GM21529 (cell line): ENCODE measurements at regions not wholly inside any gene's neighbourhood (a gene's known extent, or its start where the extent isn't known, plus 50 kb on each side); places are given as distances from the start of the nearest gene placed in this dataset.

ENCODE experiments used
- ATAC-seq: cut with Tn5 transposase; IDR thresholded peaks from one replicate; pipeline ENCODE4 v1.9.1; 2021; ENCODE audit not compliant: unreplicated experiment

DNA sequence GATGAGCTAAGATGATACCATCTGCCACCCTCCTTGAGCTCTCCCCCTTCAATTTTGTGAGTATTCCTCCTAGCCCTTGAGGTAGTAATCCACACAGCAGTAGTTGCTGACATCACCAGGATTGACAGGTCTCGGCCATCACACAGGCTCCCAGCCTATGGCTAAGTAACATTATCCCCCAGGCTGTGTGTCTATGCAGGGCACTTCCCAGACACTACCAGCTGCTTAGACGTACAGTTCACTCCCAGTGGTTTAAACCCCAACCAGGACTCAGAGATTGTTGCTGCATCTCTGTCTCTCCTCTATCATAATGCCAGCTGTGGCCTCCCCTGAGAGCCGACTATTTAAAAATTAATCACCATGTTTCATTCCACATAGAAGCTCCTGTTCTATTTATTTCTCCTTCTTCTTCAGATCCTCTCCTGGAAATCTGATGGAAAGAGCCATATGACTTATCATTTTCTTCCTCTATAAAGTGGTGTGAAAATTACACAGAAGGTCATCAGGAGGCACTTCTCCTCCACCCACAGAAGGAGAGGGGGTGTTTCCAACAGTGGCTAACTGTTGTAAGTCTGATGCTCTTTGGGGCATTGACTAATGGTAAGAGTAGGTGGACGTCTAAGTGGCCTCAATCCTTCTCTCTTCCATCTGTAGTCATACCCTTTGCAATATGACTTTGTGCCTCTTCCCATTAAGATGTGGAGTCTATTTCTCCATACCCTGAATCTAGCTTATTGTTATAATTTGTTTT, 396.3 kb downstream of the SETD4 start:
- ATAC-seq = no peak

GRCh38 chr21:35658242-35658641, 402.1 kb downstream of the SETD4 start:
- ATAC-seq = no peak

DNA sequence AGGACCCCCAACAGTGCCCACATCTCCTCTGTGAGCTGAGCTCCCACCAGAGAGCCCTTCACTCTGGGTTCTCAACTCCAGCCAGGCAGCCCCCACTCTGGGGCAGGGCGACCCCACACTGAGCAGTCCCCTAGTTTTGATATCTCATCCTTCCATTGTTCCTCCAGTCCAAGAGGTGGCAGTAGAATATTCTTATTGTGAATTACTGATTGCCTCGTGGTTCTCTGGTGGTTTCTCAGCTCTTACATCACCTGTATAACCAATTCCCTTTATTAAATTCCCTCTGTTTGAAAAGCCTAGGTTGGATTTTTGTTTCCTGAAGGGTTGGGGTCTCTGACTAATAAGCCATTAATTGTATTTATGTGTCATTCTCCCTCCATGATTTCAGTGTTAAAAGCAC, 407.5 kb downstream of the SETD4 start:
- no peak for ATAC-seq

DNA sequence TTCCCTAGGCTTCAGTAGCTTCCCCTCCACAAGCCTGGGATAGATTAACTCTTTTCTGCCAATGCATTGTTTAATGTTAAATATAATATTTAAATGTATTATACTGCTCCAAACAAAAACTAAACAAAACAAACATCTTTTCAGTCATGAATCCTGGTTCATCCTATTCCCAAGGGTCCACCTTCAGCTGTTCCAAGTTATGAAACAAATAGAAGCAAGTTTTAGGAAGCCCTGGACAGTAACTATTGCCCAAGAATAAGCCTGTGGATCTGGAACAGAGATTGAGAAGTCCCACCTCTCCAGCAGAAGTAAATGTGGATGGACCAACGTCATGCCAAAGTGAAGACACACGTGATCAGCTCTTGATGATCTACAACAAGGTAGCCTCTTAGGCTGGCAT, 408.1 kb downstream of the SETD4 start:
- ATAC-seq = no peak

DNA sequence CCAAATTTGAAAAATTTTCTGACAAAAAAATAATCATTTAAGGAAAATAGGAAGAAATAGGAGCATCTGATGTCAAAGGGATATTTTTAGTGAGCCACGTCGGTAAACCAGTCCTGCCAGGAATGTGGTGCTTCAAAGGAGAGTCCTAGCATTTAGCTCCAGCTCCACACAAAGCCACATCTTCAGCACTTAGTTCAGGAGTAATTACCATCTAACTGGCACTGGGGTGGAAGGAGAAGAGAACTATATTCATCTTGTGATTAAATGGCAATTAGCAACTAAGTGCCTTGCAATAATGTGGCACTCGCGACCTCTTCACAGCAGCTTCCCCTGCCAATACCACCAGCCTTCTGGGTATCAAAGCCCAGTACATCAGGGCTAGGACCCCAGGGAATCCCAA, 409.1 kb downstream of the SETD4 start:
- no peak for ATAC-seq

DNA sequence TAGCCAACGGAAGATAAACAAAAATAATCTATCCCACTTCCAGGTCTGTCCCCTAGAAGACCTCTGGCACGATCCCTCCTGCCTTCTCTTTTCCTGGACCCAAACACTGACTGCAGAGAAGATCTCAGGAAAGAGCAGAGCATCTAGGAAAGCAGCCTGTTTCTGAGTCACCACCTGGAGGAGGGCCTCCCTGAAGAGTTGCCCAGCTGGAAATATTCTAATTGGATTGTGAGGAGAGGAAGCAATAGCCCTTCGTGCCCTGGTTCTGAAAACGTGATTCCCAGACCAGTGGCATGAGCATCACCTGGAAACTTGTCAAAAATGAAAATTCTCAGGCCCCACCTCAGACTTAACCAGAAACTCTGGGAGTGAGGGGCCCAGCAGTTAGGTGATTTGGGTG, 411.1 kb downstream of the SETD4 start:
- no peak for ATAC-seq

DNA sequence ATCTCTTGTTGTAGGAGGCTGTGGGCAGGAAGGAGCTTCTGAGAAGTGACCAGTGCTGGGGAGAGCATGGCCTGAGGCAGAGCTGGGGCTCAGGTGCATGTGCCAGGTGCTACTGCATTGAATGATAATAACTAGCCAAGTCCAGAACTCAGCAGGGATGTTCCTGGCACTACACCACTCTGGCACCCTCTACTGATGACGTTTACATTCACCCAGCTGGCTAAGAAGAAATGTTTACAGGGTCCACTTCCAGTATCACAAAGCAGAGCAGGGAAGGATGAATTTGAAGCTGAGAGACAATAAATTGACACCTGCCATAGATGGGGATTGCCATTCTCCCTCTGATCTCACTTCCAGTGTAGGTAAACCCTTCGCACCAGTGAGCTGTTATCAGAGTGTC, 411.8 kb downstream of the SETD4 start:
- ATAC-seq = no peak

- ATAC-seq = no peak
Measured at GRCh38 chr21:35646606-35647005, 413.7 kb downstream of the SETD4 start.

GRCh38 chr21:35645991-35646390, 414.3 kb downstream of the SETD4 start:
- ATAC-seq = no peak

DNA sequence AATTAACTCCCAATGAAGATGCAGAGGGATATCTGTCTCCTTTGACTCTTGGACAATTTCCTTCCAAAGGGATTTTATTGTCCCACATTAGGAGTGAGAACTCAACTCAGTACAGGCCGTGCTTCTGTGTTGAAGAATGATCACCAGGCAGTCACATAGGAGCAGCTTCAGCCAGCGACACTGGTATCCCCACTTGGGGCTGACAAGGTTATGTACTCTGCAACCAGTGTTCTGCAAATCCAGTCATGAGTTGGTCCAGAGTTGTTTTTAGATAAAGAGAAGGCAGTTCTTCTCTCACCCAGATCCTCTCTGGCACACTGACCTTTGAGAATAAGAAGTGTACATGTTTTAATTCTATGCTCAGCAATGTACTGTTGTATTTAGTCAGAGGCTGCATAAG, 415.8 kb downstream of the SETD4 start:
- ATAC-seq = no peak

DNA sequence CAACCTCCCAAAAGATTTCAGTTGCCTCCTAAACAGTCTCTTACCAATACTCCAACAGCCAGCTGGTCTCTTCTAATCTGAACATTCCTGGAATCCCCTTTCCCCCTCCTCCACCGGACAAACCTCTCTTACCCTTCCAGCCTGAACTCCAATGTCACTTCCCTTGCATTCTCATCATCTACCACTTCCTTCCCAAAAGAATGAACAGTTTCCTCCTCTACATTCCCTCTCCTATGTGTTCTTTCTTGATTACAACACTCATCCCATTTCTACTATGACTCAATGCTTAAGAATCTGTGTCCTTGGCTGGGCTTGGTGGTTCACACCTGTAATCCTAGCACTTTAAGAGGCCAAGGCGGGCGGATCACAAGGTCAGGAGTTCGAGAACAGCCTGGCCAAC, 417.1 kb downstream of the SETD4 start:
- ATAC-seq = no peak

DNA sequence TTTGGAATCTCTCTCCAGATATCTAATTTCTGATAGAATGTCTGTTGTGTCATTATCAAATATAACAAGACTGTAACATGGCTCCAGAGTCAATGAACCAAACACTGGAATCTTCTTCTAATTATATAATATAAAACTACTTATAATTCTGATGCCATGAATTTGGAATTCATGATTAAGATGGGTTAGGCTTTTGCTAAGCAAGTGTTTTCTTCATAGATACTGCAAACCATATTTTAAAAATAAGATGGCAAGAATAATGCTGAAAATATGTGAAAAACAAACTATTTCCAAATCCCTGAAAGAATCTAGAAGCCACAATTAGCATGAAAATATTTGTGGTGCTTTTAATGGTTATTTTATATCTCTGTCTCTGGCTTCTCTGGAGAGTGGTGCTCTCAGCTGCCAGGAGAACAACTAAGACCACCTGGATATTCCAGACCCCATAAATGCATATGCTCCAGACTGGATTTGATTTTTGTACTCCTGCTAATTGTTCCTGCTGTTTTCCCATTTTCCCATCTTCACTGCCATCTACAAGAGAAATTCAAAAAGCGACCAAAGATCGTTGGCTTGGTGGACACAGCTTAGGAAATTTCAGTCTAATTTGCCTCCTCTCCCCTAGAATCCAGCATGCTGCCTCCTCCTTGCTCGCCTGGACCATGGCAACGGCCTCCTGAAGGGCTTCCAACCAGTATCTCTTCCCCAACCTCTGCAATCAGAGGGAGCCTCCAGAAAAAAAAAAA, 418.9 kb downstream of the SETD4 start:
- no peak for ATAC-seq

DNA sequence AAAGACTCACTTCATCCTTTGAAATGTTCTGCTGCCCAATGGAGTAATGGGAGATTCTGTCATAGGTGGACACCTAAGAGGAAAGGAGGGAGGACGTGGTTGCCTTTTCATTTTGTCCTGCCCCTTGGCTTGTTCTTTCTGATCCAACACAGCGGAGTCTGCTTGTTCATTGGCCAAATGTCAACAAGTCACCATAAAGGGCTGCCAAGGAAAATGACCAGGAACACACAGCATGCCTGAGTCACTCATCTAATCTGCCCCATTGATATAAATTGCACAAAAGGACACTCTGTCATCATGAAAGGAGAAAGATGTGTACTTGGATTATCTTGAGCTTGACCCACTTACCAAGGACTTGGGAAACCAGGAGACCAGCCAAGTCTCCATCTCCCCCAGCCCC, 422.9 kb downstream of the SETD4 start:
- ATAC-seq = no peak

GRCh38 chr21:35635994-35636393, 424.3 kb downstream of the SETD4 start:
- ATAC-seq = no peak

- ATAC-seq = no peak
Measured at GRCh38 chr21:35635261-35635660, 425.1 kb downstream of the SETD4 start.

- no peak for ATAC-seq
Measured at GRCh38 chr21:35633501-35633900, 426.8 kb downstream of the SETD4 start.

- ATAC-seq = no peak
Measured at GRCh38 chr21:35632711-35633110, 427.6 kb downstream of the SETD4 start.

DNA sequence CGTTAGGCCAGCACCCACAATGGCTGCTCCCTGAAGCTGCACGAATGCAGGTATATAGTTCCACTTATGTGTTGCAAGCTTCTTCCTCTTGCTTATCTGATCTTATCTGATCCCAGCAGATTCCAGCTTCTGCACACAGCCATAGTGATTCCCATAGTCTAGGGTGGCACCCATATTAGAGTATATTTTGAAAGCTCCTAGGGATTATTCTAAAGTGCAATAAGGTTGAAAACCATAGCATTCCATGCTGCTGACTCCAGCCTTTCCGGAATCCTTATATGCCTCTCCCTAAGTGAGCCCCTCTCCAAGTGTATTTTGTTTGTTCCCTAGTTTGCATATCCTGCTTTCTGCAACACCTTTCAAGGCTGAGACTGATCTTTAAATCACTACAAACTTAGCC, 432.0 kb downstream of the SETD4 start:
- no peak for ATAC-seq

- ATAC-seq = no peak
Measured at GRCh38 chr21:35627462-35627861, 432.9 kb downstream of the SETD4 start.

- ATAC-seq = no peak
Measured at GRCh38 chr21:35625576-35625975, 434.8 kb downstream of the SETD4 start.

DNA sequence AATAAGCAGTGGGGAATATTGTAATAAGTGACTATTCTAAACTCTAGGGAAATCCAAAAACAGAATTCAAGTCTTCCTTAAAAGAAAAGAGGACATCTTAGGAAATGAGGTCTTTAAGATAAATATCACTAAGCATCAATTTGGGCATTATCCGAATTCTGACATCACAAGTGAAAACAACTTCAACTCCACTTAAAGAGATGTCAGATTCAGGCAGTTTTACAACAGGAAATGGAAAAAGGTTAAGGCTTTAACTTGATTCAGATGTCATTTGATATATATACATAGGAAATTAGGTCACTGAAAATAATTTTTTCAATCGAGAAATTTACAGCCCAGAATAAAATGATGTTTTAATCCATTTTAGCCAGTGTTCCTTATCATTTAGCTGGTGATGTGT, 435.4 kb downstream of the SETD4 start:
- ATAC-seq = no peak

DNA sequence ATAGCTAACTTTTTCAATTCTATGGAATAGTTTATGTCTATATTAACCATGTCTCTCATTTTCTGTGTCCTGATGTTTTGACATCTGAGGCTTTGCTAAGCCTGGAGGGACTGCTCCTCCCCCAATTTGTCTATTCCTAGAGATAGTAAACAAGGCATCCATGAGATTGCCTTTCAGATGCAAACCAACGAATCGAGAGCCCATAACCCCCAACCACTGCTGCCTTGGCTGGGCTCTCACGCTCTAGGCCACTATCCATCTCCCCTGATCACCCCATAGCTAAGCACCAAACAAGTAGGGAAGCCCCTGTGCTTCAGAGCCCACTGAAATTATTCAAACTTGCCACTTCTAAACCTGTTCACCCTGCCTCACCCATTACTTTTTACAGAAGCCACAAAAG, 437.7 kb downstream of the SETD4 start:
- no peak for ATAC-seq

DNA sequence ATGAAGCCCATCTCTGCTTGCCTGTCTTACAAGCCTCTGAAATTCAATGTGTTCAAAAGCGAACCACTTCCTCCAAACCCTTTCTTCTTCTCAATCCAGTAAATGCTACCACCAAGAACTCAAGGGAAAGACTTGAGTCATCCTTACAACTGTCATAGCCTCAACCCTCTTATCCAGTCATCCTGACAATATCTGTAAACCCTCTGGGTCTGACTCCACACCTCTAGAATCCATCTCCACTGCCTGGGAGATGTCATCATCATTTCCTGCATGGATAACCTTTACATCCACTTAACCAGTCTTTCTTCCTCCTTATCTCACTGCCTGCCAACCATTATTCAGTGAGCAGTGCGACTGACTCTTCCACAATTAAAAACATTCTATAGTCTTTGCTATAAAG, 441.1 kb downstream of the SETD4 start:
- ATAC-seq = no peak
